ENCODE measurements at regions not wholly inside any gene's neighbourhood (a gene's known extent, or its start where the extent isn't known, plus 50 kb on each side); places are given as distances from the start of the nearest gene placed in this dataset.

DNA sequence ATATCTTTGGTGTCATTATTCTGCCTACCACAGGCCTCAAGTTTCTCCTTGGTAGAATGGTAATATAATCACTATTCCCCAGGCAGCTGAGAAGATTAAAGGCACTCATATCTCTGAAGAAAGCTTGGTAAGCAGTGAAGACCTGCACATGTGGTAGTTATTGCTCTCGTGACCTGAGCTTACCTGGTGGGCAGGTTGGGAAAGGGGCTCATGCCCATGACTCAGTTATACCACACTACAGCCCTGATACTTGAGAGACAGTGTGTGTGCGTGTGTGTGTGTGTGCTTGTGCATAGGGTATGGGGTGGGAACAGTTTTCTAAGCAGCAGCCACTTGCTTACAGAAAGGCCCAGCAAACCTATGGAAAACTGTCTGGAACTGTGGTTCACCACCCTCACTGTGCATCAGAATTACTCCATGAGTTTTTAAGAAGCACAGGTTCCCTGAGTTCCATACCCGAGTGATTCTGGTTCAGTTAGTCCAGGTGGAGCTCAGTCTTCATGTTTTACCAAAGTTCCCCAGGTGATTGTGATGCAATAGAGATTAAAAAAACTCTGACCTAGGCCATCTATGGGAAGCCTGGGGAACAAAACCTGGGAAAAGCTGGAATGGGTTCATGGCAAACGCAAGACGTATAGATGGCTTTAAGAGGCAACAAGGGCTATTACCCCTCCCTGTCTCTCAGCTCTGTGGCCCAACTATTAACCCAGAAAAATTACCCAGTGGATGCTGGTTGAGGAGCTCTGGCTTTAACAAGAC is 79.0 kb upstream of the ZBED5 start:
- H2BK12ac ChIP-seq (ENCODE audit: low read depth, low read length): no peak overlapping the region
- no peak overlapping the region for H3K56ac ChIP-seq (replicated peaks; ENCODE audit: insufficient read length, low read depth, low read length)
- peaks cover 3% of the 10 kb centered on the region for H3K23me2 ChIP-seq (ENCODE audit: low read depth, low read length)
- H2AFZ ChIP-seq (ENCODE audit: low read length): peak overlapping the region; percentile 82; the same call in 1 of the 2 replicates
- no peaks in the 10 kb centered on the region; a peak in 1 of 4 replicates for H3K79me2 ChIP-seq (ENCODE audit: control insufficient read depth in 1 of 2, insufficient read depth in 2 of 2, low read length in 2 of 2)
- H4K91ac ChIP-seq (replicated peaks; ENCODE audit: insufficient read length, low read length): no peak overlapping the region
- peaks cover 2 to 9% (median 5%) of the 10 kb centered on the region in 4 experiments; a peak in 4 of 7 replicates for H3K4me1 ChIP-seq (replicated peaks in 1 of 4; ENCODE audit: control insufficient read depth in 3 of 4, insufficient read depth in 4 of 4, low read length in 3 of 4)
- H2BK120ac ChIP-seq (replicated peaks; ENCODE audit: low read depth, low read length): no peak overlapping the region
- no peaks in the 10 kb centered on the region for H3K9me3 ChIP-seq (ENCODE audit: insufficient read depth in 2 of 2, low read depth in 1 of 2, low read length in 1 of 2)
- H2AK5ac ChIP-seq (ENCODE audit: low read depth, low read length): no peak overlapping the region
- FAIRE-seq: no peak
- no peak overlapping the region for H2BK15ac ChIP-seq (ENCODE audit: low read length)
- no peak overlapping the region for H3K4me3 ChIP-seq (ENCODE audit: extremely low read depth in 1 of 4, insufficient read depth in 2 of 4, low read depth in 3 of 4, low read length in 4 of 4)
- ChIA-PET POLR2A (ENCODE audit: partially characterized antibody) (interaction anchor here (0.9 kb wide), 1 partner anchor 128 kb away, joined by 4 read pairs; the partner anchor contains the start of gene EIF4G2), CTCF (ENCODE audit: partially characterized antibody) (interaction anchor here (0.6 to 1.8 kb wide), 13 partner anchors 10 to 209 kb away, joined by 3 to 8 read pairs (median 3); no protein-coding TSS in a partner anchor)
- WGBS, 2 experiments (ENCODE audit: extremely low coverage in 1 of 2, insufficient coverage in 1 of 2, insufficient read length in 1 of 2, insufficient replicate concordance in 2 of 2, low coverage in 1 of 2, low lambda C conversion rate in 2 of 2, missing lambda C conversion rate in 1 of 2): 89% methylated on average over 5 of the region's 5 CpGs; no CpG with 5 or more reads in 1 of the 2 experiments
- no peak overlapping the region for H3K14ac ChIP-seq (ENCODE audit: insufficient read length)
- no peak overlapping the region for H3K4me2 ChIP-seq (ENCODE audit: insufficient read depth in 1 of 2, low read depth in 2 of 2, low read length in 2 of 2)
- H3K23ac ChIP-seq (ENCODE audit: insufficient read length): no peak overlapping the region
- H3K36me3 ChIP-seq (ENCODE audit: control insufficient read depth in 2 of 4, insufficient read depth in 4 of 4, low read length in 3 of 4): no peaks in the 10 kb centered on the region
- no peak for TF ChIP-seq HDAC6 (IDR thresholded peaks at IDR 0.05; ENCODE audit: low read depth, low read length)
- TF ChIP-seq TAF7 (optimal IDR thresholded peaks at IDR 0.05; ENCODE audit: borderline replicate concordance, low read depth, low read length): no peak
- TF ChIP-seq JUND (IDR thresholded peaks at IDR 0.05; ENCODE audit: low read length): no peak
- TF ChIP-seq, protein P1, sequence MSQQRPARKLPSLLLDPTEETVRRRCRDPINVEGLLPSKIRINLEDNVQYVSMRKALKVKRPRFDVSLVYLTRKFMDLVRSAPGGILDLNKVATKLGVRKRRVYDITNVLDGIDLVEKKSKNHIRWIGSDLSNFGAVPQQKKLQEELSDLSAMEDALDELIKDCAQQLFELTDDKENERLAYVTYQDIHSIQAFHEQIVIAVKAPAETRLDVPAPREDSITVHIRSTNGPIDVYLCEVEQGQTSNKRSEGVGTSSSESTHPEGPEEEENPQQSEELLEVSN (IDR thresholded peaks at IDR 0.05): no peak
- TF ChIP-seq TAF1 (IDR thresholded peaks at IDR 0.05; ENCODE audit: low read depth, low read length): no peak
- no peak for TF ChIP-seq CHD2 (IDR thresholded peaks at IDR 0.05; ENCODE audit: low read length)
- TF ChIP-seq, protein P2, sequence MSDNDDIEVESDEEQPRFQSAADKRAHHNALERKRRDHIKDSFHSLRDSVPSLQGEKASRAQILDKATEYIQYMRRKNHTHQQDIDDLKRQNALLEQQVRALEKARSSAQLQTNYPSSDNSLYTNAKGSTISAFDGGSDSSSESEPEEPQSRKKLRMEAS (IDR thresholded peaks at IDR 0.05): no peak
- TF ChIP-seq SP1 (IDR thresholded peaks at IDR 0.05; ENCODE audit: low read depth, low read length): peak; percentile 63; the same call in 1 of the 2 replicates
- TF ChIP-seq JUN (IDR thresholded peaks at IDR 0.05; ENCODE audit: low read depth, low read length): no peak
- TF ChIP-seq CEBPB (IDR thresholded peaks at IDR 0.05; ENCODE audit: low read depth, low read length): peak; percentile 69
- DNase-seq (ENCODE audit: low read depth in 1 of 2, low spot score in 2 of 2): no peak
- no peaks in the 10 kb centered on the region for H3K79me1 ChIP-seq (ENCODE audit: low read depth, low read length)
- no peaks in the 10 kb centered on the region for H3K27me3 ChIP-seq (replicated peaks in 1 of 4; ENCODE audit: control insufficient read depth in 3 of 4, extremely low read depth in 1 of 4, insufficient read depth in 3 of 4, low read length in 3 of 4)
- no peak overlapping the region for H4K8ac ChIP-seq (ENCODE audit: extremely low read depth, insufficient read depth, low read length)
- no peak overlapping the region for H2BK20ac ChIP-seq (ENCODE audit: low read length)
- no peak overlapping the region for H3K4ac ChIP-seq (replicated peaks; ENCODE audit: insufficient read length, low read depth, low read length)
- no peaks in the 10 kb centered on the region for H4K20me1 ChIP-seq (replicated peaks in 1 of 2; ENCODE audit: control insufficient read depth in 1 of 2, insufficient read depth in 2 of 2, low read length in 2 of 2)
- no peak overlapping the region for H2BK5ac ChIP-seq (ENCODE audit: low read depth, low read length)
- H3K27ac ChIP-seq (ENCODE audit: low read depth, low read length): no peak overlapping the region
- no peak overlapping the region for H3K18ac ChIP-seq (ENCODE audit: extremely low read depth, low read length)
- H4K5ac ChIP-seq (ENCODE audit: insufficient read length, low read depth, low read length): no peak overlapping the region
- H3K9ac ChIP-seq (replicated peaks in 1 of 4; ENCODE audit: extremely low read depth in 1 of 4, low read depth in 3 of 4, low read length in 3 of 4): no peak overlapping the region

Measured in H1 (cell line).